Keratinocyte (primary cell): ENCODE measurements at regions not wholly inside any gene's neighbourhood (a gene's known extent, or its start where the extent isn't known, plus 50 kb on each side); places are given as distances from the start of the nearest gene placed in this dataset.
A peak's percentile ranks its signal among the peaks of the same experiment; 100 is the strongest.
"Not testable (repeated sequence)": the region's sequence is repeated elsewhere in the genome, so short reads cannot be mapped to it uniquely, and the experiment has no call there.

ENCODE experiments used
- DNase-seq: peaks from one replicate; pipeline ENCODE4 v3.0.0-alpha.2; 2011; ENCODE audit warnings: low read depth, missing footprints, low spot score
- FAIRE-seq: peaks from 2 replicates; lab custom pipeline; 2011; peaks lifted over from hg19 to GRCh38; lab: Jason Lieb, UNC
- H2AFZ ChIP-seq: 2 replicates; pipeline ENCODE4 v1.6.0; 2012; ENCODE audit warnings: low read length, control low read depth, inconsistent platforms; ENCODE audit not compliant: control insufficient read depth
- H3K27ac ChIP-seq: 2 replicates; pipeline ENCODE4 v1.5.1; 2011; ENCODE audit warnings: low read length; ENCODE audit not compliant: control insufficient read depth, insufficient read depth
- H3K27me3 ChIP-seq: 3 replicates; pipeline ENCODE4 v1.6.0; 2011; ENCODE audit warnings: low read length; ENCODE audit not compliant: control insufficient read depth, insufficient read depth; ENCODE audit errors: extremely low read depth
- H3K36me3 ChIP-seq, 2 experiments: 2 replicates in 1 of 2; 3 replicates in 1 of 2; pipeline ENCODE4 v1.5.1; 2011; ENCODE audit warnings: low read length in 2 of 2, mild to moderate bottlenecking in 1 of 2; ENCODE audit not compliant: control insufficient read depth in 2 of 2, insufficient read depth in 2 of 2; ENCODE audit errors: extremely low read depth in 1 of 2
- H3K4me1 ChIP-seq: 3 replicates; pipeline ENCODE4 v1.5.1; 2011; ENCODE audit warnings: low read length; ENCODE audit not compliant: control insufficient read depth, insufficient read depth; ENCODE audit errors: extremely low read depth
- H3K4me2 ChIP-seq: 3 replicates; pipeline ENCODE4 v1.6.0; 2011; ENCODE audit warnings: low read depth, low read length; ENCODE audit not compliant: control insufficient read depth, insufficient read depth; ENCODE audit errors: extremely low read depth
- H3K4me3 ChIP-seq, 3 experiments: fragments of 200-600 bp in 1 of 3; sonication (generic) in 1 of 3; 2 replicates in 2 of 3; 3 replicates in 1 of 3; pipeline ENCODE4 v1.5.1; 2011 to 2016; ENCODE audit warnings: low read length in 3 of 3, mild to moderate bottlenecking in 3 of 3, control low read depth in 2 of 3, inconsistent platforms in 1 of 3, low read depth in 1 of 3, mixed read lengths in 1 of 3, mixed run types in 1 of 3, moderate library complexity in 1 of 3; ENCODE audit not compliant: control insufficient read depth in 2 of 3, insufficient read depth in 2 of 3; ENCODE audit errors: extremely low read depth in 1 of 3
- H3K79me2 ChIP-seq: 2 replicates; pipeline ENCODE4 v1.6.0; 2012; ENCODE audit warnings: low read length; ENCODE audit not compliant: control insufficient read depth, insufficient read depth
- H3K9ac ChIP-seq: 3 replicates; pipeline ENCODE4 v1.6.0; 2011; ENCODE audit warnings: low read length; ENCODE audit not compliant: control insufficient read depth, insufficient read depth; ENCODE audit errors: extremely low read depth
- H3K9me1 ChIP-seq: 3 replicates; pipeline ENCODE4 v1.6.0; 2011; ENCODE audit warnings: low read length; ENCODE audit not compliant: control insufficient read depth, insufficient read depth; ENCODE audit errors: extremely low read depth
- H3K9me3 ChIP-seq: 2 replicates; pipeline ENCODE4 v1.5.1; 2012; ENCODE audit warnings: low read depth, low read length; ENCODE audit not compliant: control insufficient read depth
- H4K20me1 ChIP-seq: 3 replicates; pipeline ENCODE4 v1.6.0; 2011; ENCODE audit warnings: low read length; ENCODE audit not compliant: control insufficient read depth, insufficient read depth; ENCODE audit errors: extremely low read depth
- EZH2 ChIP-seq: IDR thresholded peaks from one replicate; pipeline ENCODE4 v1.6.1; 2012; ENCODE audit warnings: inconsistent platforms, mild to moderate bottlenecking, low read length, moderate library complexity
- dilution Hi-C: fragments of 300-500 bp; cut with MboI; formaldehyde crosslinking; loops from one replicate; pipeline ENCODE4 v1.7.0; 2020; ENCODE audit warnings: low sequenced_read_pairs; ENCODE audit not compliant: extremely low pct_ligation_motif_present
- TF ChIP-seq, protein P1 (sequence below), 3 experiments: IDR thresholded peaks in 1 of 3; conservative IDR thresholded peaks in 1 of 3; optimal IDR thresholded peaks in 1 of 3; 2 replicates in 2 of 3; 3 replicates in 1 of 3; pipeline versions ENCODE3 to v1.5.1; 2011; ENCODE audit warnings: low read length in 3 of 3, mild to moderate bottlenecking in 3 of 3, moderate library complexity in 2 of 3, control low read depth in 1 of 3, inconsistent platforms in 1 of 3; ENCODE audit not compliant: insufficient read depth in 2 of 3; ENCODE audit errors: extremely low read depth in 1 of 3

DNA sequence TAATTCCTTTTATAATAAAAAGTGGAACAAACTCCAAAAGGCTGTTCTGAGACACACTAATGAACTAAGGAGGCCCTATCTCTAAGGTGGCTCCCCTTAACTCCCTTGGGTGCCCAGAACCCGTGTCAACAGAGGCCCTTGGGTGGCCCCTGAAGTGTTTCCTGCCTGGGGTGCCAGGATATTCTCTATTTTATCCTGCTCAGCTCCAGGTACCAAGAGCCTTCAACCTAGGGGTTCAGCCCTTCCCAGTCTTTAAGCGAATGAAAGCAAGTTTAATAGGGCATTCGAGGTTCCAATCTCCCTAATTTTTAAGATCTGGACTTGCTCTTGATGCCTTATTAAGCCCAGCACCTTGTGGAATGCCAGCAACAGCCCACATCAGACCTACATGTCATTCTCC lies 64.4 kb upstream of the MYO3A start:
- Histone ChIP-seq H3K27me3 (no peaks in the 10 kb centered on the region), H3K4me3 (no peak overlapping the region), H3K9me1 (no peaks in the 10 kb centered on the region), H3K27ac (no peak overlapping the region), H3K4me1 (no peaks in the 10 kb centered on the region), H3K36me3 (no peaks in the 10 kb centered on the region), H3K9me3 (no peaks in the 10 kb centered on the region), H3K4me2 (no peak overlapping the region), H3K79me2 (no peaks in the 10 kb centered on the region), H3K9ac (no peak overlapping the region), H4K20me1 (no peaks in the 10 kb centered on the region), H2AFZ (no peak overlapping the region)
- no peak for TF ChIP-seq EZH2
- DNase-seq (no peak), FAIRE-seq (no peak)
- dilution Hi-C loops: no loop called here

DNA sequence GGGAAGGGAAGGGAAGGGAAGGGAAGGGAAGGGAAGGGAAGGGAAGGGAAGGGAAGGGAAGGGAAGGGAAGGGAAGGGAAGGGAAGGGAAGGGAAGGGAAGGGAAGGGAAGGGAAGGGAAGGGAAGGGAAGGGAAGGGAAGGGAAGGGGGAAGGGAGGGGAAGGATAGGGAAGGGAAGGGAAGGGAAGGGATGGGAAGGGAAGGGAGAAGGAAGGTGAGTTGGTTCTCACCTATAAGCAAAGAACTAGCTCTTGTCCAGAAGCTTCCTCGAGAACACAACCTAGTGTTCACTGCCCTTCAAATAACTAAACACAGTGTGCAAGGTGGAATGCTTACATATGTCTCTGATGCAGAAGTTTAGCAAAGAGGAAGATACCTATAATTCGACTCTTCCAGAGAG lies 59.6 kb upstream of the MYO3A start:
- H3K27me3 ChIP-seq, H3K4me1 ChIP-seq, H3K9ac ChIP-seq, H3K4me2 ChIP-seq, DNase-seq, H4K20me1 ChIP-seq, FAIRE-seq, H3K79me2 ChIP-seq, H3K4me3 ChIP-seq, H3K9me3 ChIP-seq, H3K36me3 ChIP-seq, H3K9me1 ChIP-seq, dilution Hi-C loops, H2AFZ ChIP-seq, H3K27ac ChIP-seq: not testable (repeated sequence)

DNA sequence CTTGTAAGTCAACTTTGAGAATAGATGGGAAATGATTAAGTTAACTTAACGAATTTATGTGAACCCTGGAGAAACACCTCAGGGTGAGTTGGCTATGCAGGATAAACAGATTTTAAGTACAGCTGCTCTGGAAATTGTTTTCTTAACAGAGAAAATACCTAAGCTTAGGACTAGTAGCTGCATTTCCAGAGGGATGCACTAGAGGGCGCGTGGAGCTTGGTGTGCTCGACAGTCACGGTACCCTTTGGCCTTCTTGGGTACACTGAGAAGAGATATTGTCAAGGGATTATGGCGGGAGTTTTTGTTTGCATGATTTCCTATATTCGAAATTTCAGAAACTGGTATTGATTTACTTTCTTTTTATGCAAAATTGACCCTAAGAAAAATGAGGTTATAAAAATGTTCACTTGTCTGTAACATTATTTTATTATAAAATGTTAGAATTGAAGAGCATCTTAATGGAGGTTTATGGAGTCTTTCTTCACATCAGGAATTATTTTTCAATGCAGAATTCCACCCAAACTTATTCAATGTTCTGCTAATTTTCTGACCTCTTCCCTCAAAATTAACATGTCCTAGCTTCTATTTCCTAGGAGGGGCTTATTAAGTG lies 58.4 kb upstream of the MYO3A start:
- dilution Hi-C loops: no loop called here
- peak; percentile 5 for DNase-seq
- H3K4me1 ChIP-seq: no peaks in the 10 kb centered on the region

More for the DNA sequence above, 58.4 kb upstream of the MYO3A start:
- Histone ChIP-seq H3K4me2 (no peak overlapping the region), H4K20me1 (no peaks in the 10 kb centered on the region), H2AFZ (no peak overlapping the region), H3K4me3 (no peak overlapping the region), H3K9ac (no peak overlapping the region), H3K27me3 (no peaks in the 10 kb centered on the region), H3K9me3 (no peaks in the 10 kb centered on the region), H3K27ac (no peak overlapping the region), H3K9me1 (no peaks in the 10 kb centered on the region), H3K79me2 (no peaks in the 10 kb centered on the region), H3K36me3 (no peaks in the 10 kb centered on the region)
- FAIRE-seq: peak; percentile 61
- no peak for TF ChIP-seq EZH2
- TF ChIP-seq, protein P1, sequence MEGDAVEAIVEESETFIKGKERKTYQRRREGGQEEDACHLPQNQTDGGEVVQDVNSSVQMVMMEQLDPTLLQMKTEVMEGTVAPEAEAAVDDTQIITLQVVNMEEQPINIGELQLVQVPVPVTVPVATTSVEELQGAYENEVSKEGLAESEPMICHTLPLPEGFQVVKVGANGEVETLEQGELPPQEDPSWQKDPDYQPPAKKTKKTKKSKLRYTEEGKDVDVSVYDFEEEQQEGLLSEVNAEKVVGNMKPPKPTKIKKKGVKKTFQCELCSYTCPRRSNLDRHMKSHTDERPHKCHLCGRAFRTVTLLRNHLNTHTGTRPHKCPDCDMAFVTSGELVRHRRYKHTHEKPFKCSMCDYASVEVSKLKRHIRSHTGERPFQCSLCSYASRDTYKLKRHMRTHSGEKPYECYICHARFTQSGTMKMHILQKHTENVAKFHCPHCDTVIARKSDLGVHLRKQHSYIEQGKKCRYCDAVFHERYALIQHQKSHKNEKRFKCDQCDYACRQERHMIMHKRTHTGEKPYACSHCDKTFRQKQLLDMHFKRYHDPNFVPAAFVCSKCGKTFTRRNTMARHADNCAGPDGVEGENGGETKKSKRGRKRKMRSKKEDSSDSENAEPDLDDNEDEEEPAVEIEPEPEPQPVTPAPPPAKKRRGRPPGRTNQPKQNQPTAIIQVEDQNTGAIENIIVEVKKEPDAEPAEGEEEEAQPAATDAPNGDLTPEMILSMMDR (optimal IDR thresholded peaks at IDR 0.05 in 1 of 3, IDR thresholded peaks at IDR 0.05 in 1 of 3, conservative IDR thresholded peaks at IDR 0.05 in 1 of 3; ENCODE audit: extremely low read depth in 1 of 3, insufficient read depth in 2 of 3, low read length in 3 of 3): peak; percentile 85 to 88 (median 85)
